Left lung (tissue), 4 donors: ENCODE measurements at regions not wholly inside any gene's neighbourhood (a gene's known extent, or its start where the extent isn't known, plus 50 kb on each side); places are given as distances from the start of the nearest gene placed in this dataset.

ENCODE experiments used
- ATAC-seq: fragments of 200-7000 bp; cut with Tn5 transposase; one replicate; pipeline ENCODE4 v1.9.1; 2020; ENCODE audit warnings: moderate library complexity
- DNase-seq, 4 donors: peaks; one replicate each; pipeline ENCODE4 v3.0.0-alpha.2; 2013 to 2020
- H3K27ac ChIP-seq, 2 donors: fragments of 200-600 bp; sonication (generic) in 1 of 2; one replicate each; pipeline versions ENCODE4 v1.5.0 to v1.8.0; 2020 to 2021
- H3K27me3 ChIP-seq, 2 donors: fragments of 200-600 bp; sonication (generic) in 1 of 2; one replicate each; pipeline versions ENCODE4 v1.5.0 to v1.8.0; 2020 to 2021
- H3K36me3 ChIP-seq, 2 donors: fragments of 200-600 bp; sonication (generic) in 1 of 2; one replicate each; pipeline versions ENCODE4 v1.5.0 to v1.8.0; 2020 to 2021
- H3K4me1 ChIP-seq, 2 donors: fragments of 200-600 bp; one replicate each; pipeline ENCODE4 v1.8.0; 2021
- H3K4me3 ChIP-seq, 2 donors: fragments of 200-600 bp; sonication (generic) in 1 of 2; one replicate each; pipeline versions ENCODE4 v1.5.0 to v1.8.0; 2020 to 2021; ENCODE audit warnings: mild to moderate bottlenecking in 1 of 2
- H3K9me3 ChIP-seq, 2 donors: fragments of 200-600 bp; sonication (generic) in 1 of 2; one replicate each; pipeline versions ENCODE4 v1.5.0 to v1.8.0; 2020 to 2021
- intact Hi-C, 2 donors: fragments of 100-400 bp; cut with DNase I; formaldehyde crosslinking; loops; one replicate each; pipeline versions ENCODE4 v1.11.2 to v1.14.2; 2022
- TF ChIP-seq, protein P1 (sequence below), 2 donors: fragments of 200-600 bp; sonication (generic) in 1 of 2; IDR thresholded peaks; one replicate each; pipeline versions ENCODE4 v1.5.0 to v1.8.0; 2021; ENCODE audit warnings: antibody characterized with exemption in 2 of 2
- donor health status: DM: no; HTN: yes; CAD: no.
- donor health status: DM: no; HTN: no; CAD: no.

DNA sequence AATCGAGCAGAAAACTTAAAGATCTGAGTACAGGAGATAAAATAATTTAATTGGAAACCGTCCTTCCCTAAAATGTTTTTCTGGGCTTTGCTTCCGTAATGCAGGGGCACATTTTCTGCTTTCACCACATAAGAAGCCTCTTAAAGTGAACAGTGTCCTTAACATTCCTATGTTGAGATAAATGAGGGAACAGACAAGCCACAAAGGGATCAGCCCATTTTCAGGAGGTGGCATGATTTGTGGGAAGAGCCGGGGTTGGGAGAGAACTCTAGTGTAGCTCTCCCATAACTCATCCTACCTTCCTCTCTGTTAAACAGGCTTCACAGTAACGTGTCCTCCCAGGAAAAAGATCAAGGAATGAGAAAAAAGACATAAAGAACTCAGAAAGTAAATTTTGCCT, 56.9 kb upstream of the ACVR1C start:
- Histone ChIP-seq H3K27me3 (no peaks in the 10 kb centered on the region), H3K36me3 (no peaks in the 10 kb centered on the region), H3K4me3 (no peak overlapping the region), H3K4me1 (no peaks in the 10 kb centered on the region), H3K27ac (no peak overlapping the region), H3K9me3 (peaks cover 0 to 3% of the 10 kb centered on the region in 2 donors)
- no peak for DNase-seq
- ATAC-seq: peak; percentile 76
- TF ChIP-seq, protein P1, sequence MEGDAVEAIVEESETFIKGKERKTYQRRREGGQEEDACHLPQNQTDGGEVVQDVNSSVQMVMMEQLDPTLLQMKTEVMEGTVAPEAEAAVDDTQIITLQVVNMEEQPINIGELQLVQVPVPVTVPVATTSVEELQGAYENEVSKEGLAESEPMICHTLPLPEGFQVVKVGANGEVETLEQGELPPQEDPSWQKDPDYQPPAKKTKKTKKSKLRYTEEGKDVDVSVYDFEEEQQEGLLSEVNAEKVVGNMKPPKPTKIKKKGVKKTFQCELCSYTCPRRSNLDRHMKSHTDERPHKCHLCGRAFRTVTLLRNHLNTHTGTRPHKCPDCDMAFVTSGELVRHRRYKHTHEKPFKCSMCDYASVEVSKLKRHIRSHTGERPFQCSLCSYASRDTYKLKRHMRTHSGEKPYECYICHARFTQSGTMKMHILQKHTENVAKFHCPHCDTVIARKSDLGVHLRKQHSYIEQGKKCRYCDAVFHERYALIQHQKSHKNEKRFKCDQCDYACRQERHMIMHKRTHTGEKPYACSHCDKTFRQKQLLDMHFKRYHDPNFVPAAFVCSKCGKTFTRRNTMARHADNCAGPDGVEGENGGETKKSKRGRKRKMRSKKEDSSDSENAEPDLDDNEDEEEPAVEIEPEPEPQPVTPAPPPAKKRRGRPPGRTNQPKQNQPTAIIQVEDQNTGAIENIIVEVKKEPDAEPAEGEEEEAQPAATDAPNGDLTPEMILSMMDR (IDR thresholded peaks at IDR 0.05): no peak
- intact Hi-C loops: no loop called here

DNA sequence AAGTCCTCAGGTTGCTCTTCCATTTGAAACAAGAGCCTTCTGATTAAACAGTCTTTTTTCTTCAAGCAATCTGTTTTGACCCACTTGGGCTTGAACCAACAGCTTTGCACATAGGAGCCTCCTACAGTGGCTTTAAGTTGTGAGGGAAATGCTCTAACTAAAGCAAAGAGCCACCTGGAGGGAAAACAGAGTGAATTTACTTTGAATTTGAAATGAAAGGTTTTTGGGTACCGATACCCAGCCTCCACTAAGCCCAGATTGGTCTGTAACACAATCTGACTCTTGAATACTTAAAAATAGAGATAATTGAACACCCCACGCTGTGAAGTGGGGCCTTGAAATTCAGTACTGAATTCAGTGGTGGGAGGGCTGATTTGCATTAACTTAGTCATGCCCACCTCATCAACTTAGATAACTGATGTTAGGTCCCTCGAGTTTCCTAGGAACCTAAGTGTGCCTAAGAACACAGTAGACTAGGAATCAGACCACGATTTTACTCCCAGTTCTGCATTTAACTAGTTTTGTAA, 56.3 kb upstream of the ACVR1C start:
- Histone ChIP-seq H3K27ac (no peak overlapping the region), H3K27me3 (no peaks in the 10 kb centered on the region), H3K4me1 (no peaks in the 10 kb centered on the region), H3K36me3 (no peaks in the 10 kb centered on the region), H3K4me3 (no peak overlapping the region), H3K9me3 (peaks cover 0 to 3% of the 10 kb centered on the region in 2 donors)
- intact Hi-C loops: no loop called here
- peak; percentile 31 for ATAC-seq
- no peak for DNase-seq
- TF ChIP-seq, protein P1 (IDR thresholded peaks at IDR 0.05): no peak
